NCI-H1105 treated with DMSO at 0.1 percent for 48 hours (cell line): ENCODE measurements at regions not wholly inside any gene's neighbourhood (a gene's known extent, or its start where the extent isn't known, plus 50 kb on each side); places are given as distances from the start of the nearest gene placed in this dataset.
"Not testable (repeated sequence)": the region's sequence is repeated elsewhere in the genome, so short reads cannot be mapped to it uniquely, and the experiment has no call there.

Experiments used
- DNase-seq: peaks from one replicate; lab custom pipeline; 2025; lab: John Stamatoyannopoulos, UW

DNA sequence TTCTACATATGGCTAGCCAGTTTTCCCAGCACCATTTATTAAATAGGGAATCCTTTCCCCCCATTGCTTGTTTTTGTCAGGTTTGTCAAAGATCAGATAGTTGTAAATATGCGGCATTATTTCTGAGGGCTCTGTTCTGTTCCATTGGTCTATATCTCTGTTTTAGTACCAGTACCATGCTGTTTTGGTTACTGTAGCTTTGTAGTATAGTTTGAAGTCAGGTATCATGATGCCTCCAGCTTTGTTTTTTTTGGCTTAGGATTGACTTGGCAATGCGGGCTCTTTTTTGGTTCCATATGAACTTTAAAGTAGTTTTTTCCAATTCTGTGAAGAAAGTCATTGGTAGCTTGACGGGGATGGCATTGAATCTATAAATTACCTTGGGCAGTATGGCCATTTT lies 60.0 kb upstream of the GPC3 start:
- not testable (repeated sequence) for DNase-seq

DNA sequence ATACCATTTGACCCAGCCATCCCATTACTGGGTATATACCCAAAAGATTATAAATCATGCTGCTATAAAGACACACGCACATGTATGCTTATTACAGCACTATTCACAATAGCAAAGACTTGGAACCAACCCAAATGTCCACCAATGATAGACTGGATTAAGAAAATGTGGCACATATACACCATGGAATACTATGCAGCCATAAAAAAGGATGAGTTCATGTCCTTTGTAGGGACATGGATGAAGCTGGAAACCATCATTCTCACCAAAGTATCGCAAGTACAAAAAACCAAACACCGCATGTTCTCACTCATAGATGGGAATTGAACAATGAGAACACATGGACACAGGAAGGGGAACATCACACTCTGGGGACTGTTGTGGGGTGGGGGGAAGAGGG lies 81.7 kb upstream of the GPC3 start:
- DNase-seq: not testable (repeated sequence)

DNA sequence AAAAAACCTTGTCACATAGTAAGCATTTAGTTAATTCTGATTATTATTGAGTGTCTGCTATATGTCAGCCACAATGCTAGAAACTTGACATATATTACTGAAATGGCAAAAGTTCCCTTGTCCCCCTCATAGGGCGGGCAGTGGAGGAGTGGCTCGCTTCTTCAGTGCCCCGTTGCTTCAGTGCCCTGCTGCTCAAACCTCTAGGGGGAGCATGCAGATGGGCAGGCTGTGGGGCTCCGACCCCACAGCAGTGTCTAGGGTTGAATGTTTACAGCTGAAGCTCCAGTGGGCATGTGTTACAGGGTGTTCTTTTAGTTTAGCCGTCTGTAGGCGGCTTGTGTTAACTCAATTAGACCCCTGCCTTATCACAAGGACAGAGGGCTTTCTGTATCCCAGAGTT lies 86.5 kb upstream of the GPC3 start:
- not testable (repeated sequence) for DNase-seq

DNA sequence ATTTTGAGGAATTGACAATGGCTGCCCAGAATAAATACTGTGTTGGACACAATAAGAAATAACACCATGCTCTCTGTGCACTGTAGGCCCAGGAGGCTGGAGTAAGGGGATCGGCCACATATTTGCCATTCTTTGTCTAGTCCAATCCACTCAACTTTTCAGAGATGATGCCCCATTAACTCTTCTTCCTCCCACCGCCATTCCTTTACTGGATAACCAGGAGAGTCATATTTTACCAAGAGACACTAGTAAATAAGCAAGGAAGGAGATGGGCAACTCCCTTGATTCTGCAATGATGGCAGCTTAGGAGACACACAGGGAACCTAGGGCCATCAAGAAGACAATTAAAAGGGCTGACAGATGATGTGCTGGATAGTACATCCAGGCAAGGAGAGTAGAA lies 87.9 kb upstream of the GPC3 start:
- DNase-seq: no peak

GRCh38 chrX:134074151-134074550 lies 88.8 kb upstream of the GPC3 start:
- no peak for DNase-seq

GRCh38 chrX:134075894-134076718 lies 90.7 kb upstream of the GPC3 start:
- DNase-seq: no peak

DNA sequence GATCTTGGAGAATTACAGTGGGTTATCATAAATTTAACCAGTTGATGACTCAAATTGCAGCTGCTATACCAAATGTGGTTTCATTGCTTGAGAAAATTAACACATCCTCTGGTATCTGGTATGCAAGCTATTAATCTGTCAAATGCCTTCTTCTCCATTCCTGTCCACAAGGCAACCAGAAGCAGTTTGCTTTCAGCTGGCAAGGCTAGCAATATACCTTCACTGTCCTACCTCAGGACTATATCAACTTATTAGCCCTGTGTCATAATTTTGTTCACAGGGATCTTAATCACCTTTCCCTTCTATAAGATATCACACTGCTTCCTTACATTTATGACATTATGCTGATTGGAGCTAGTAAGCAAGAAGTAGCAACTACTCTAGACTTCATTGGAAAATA lies 110.0 kb upstream of the GPC3 start:
- DNase-seq: no peak

DNA sequence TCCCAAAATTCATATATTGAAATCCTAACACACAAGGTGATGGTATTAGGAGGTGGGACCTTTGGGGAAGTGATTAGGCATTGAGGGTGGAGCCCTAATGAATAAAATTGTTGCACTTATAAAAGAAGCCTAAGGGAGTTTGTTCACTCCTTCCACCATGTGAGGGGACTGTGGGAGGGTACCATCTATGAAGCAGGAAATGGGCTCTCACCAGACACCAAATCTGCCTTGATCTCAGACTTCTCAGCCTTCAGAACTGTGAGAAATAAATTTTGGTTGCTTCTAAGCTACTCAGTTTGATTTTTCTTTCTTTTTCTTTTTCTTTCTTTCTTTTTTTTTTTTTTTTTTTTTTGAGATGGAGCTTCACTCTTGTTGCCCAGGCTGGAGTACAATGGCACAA lies 116.2 kb upstream of the GPC3 start:
- no peak for DNase-seq

DNA sequence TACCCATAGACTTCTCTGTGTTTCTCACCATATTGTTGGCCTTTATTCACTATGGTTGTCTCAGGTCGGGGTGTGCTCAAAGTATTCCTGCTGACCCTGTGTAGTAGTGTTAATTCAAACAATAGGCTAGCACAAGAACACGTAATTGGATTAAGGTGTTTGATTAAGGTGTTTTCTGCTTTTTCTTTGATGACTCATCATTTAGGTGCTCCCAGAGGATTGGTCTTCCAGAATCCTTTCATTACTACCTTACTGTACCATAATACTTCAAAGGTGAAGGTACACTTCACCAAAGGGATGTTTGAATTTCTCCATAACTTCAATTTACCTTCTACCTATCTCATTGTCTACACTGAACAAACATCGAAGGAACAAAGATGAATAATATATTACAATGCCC lies 121.7 kb upstream of the CCDC160 start:
- no peak for DNase-seq

DNA sequence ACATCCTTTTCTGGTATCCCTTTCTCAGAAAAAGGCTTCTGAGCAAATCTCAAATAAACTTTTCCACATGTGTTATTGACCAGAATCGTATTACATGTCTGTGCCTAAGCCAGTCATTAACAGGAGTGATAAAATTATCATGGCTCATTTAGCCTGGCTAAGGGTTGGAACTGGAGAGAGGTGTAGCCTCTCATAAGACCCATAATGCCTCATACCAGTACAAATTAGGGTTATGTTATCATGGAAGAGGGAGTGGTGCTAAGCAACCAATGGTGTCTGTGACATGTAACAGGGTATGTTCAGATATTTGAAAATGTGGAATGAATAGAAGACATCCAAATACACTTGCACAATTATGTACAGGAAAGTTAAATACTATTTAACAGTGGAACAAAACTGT lies 99.6 kb upstream of the CCDC160 start:
- no peak for DNase-seq

- DNase-seq: no peak
Observed at GRCh38 chrX:134139090-134139489, 97.9 kb upstream of the CCDC160 start.

DNA sequence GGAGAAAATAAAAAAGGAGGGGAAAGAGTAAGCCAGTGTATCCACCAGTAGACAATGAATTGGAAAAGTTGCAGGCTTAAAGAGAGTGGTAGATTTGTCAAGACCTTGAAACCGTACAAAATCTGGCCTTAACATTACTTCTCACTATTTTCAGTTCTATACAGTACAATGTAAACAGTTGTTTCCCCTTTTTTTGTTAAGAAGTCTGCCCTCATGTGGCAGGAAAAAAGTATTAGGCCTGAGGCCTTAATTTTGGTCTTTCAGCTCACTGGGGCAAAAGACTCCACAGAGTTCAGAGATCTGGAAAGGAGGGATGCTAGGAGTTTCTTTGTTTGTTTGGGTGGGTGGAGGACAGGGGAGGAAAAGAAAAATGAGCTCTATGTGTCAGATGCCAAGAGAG lies 92.8 kb upstream of the CCDC160 start:
- DNase-seq: peak; percentile 16

DNA sequence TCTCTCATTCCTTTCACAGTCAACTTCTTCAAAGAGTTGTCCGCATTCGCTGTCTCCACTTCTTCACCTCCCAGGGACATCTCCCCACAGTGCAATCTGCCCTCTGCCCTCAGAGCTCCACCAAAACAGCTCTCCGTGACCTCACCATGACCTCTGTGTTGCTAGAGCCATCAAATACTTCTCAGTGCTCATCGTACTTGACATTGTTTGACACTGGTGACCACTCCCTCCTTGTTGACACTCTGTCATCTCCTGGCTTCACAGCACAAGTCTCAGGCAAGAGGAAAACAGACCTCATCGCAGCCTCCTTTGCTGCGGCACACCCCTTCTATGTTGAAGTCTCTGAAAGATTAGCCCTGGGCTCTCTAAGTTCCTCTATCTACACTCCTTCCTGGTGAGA lies 90.5 kb upstream of the CCDC160 start:
- DNase-seq: no peak

GRCh38 chrX:134148172-134148692 lies 88.8 kb upstream of the CCDC160 start:
- no peak for DNase-seq

GRCh38 chrX:134158821-134159512 lies 78.0 kb upstream of the CCDC160 start:
- no peak for DNase-seq

DNA sequence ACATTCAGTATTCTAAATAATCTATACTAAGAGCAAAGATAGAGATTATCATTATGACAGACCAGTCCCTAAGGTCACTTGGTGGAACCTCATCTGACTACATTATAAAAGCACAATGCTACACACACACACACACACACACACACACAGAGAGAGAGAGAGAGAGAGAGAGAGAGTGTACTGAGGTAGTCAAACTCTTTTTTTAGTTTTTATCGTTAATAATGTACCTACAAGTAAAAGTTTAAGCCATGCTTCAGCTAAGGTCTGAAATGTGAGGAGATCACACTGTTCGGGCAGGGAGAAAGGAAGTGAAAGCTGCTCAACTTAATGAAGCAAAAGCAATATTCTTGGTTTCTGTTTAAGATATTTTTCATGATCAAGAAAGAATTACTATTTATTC lies 75.8 kb upstream of the CCDC160 start:
- no peak for DNase-seq

- DNase-seq: no peak
Observed at GRCh38 chrX:134162032-134162431, 75.0 kb upstream of the CCDC160 start.

- no peak for DNase-seq
Observed at GRCh38 chrX:134163836-134164235, 73.1 kb upstream of the CCDC160 start.

DNA sequence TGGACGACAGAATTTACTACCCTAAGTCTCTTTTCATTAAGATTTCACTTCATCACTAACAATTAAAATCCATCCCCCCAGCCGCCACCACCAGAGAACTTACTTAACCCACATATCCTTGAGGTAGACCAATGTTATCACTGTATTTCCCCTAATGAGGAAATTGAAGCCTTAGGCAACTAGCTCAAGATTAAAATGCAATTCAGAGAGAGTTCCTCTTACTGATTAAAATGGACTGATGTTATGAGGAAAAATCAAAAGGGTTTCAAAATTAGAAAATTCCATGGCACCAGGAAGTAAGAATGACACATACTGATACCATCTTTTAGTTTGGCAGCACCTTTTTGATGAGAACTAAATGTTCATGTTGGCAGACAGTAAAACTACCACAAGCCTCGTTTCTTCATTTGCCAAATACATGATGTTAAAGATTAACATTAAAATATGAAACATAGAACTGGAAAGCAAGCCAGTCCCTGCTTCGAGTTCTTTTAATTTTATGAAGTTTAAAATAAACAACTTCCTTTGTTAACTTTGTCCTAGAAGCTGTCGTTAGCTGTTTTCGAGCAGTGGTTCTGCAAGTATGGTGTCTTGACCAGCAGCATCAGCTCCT lies 69.3 kb upstream of the CCDC160 start:
- no peak for DNase-seq

DNA sequence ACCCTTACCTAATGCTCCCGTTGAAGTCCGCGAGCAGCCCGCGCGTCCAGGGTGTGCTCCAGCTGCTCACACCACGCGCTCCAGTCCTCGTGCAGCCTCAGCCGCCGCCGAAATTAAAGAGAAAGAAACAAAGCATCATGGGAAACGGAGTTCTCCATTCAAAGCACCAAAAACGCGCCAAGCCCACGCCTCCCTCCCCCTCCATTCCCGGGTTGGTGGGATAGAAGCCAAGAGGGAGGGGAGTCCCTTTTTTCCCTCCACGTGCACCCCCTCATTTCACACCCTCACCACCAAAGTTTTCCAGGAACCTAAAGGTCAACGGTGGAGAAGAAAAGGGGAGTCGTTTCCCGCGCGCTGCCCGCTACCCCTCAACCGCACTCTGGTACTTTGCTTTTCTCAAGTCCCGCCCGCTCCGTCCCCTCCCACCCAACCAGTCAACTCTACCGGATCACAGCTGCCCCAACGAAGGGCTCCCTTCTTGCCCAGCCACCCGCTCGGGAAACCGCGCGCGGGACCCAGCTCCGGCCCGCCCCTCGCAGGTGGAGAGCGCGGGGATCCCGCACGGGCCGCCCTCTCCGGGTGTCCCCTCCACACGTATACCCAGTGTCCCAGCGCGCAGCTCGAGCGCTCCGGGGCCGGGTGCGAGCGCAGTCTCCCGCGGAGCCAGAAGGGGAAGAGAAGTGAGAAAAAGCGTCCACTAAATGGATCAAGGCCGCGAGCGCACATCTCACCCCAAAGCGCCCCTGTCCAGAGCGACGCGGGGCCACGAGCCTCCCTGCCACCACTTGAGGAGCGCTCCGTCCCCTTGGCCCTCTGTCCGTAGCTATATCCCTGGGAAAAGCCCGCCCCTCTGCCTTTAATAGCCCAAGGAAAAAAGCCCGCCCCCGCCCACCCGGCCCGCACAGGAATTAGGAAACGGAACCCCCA lies 65.1 kb upstream of the CCDC160 start:
- no peak for DNase-seq

- DNase-seq: no peak
Observed at GRCh38 chrX:134172588-134173259, 64.3 kb upstream of the CCDC160 start.
